ENCODE measurements at regions not wholly inside any gene's neighbourhood (a gene's known extent, or its start where the extent isn't known, plus 50 kb on each side); places are given as distances from the start of the nearest gene placed in this dataset.

DNA sequence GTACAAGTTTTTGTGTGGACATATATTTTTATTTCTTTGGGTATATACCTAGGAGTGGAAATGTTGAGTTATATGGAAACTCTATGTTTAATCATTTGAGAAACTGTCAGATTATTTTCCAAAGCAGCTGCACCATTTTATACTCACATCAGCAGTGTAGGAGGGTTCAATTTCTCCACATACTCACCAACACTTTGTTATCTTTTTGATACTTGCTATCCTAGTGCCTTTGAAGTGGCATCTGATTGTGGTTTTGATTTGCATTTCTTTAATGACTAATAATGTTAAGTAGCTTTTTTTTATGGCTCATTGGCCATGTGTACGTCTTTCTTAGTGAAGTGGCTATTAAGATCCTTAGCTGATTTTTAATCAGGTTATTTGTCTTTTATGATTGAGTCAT, 64.7 kb upstream of the SLC8A1 start:
- WGBS, 2 donors (ENCODE audit: low coverage in 1 of 2): 88 to 89% methylated on average over 1 of the region's 1 CpG
- TF ChIP-seq EP300 (IDR thresholded peaks at IDR 0.05): no peak
- H3K27ac ChIP-seq: no peak overlapping the region

DNA sequence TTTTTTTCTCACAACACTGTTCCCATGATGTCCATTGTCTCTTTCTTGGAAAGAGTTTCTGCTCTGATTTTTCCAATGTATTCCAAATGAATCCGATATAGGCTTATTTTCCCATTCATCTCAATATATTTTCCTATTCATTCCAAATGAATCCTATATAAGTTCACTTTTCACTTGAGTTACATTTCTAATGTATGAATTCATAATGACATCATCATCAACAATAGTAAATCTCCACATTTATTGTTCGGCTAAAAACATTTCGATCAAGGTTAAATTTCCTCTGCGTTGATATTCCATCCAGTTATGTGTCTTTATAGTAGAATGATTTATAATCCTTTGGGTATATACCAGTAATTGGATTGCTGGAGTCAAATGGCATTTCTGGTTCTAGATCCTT, 76.7 kb upstream of the SLC8A1 start:
- TF ChIP-seq POLR2A (IDR thresholded peaks at IDR 0.05) (no peak), EP300 (IDR thresholded peaks at IDR 0.05) (no peak), POLR2AphosphoS5 (IDR thresholded peaks at IDR 0.05) (no peak)
- TF ChIP-seq, protein P1, sequence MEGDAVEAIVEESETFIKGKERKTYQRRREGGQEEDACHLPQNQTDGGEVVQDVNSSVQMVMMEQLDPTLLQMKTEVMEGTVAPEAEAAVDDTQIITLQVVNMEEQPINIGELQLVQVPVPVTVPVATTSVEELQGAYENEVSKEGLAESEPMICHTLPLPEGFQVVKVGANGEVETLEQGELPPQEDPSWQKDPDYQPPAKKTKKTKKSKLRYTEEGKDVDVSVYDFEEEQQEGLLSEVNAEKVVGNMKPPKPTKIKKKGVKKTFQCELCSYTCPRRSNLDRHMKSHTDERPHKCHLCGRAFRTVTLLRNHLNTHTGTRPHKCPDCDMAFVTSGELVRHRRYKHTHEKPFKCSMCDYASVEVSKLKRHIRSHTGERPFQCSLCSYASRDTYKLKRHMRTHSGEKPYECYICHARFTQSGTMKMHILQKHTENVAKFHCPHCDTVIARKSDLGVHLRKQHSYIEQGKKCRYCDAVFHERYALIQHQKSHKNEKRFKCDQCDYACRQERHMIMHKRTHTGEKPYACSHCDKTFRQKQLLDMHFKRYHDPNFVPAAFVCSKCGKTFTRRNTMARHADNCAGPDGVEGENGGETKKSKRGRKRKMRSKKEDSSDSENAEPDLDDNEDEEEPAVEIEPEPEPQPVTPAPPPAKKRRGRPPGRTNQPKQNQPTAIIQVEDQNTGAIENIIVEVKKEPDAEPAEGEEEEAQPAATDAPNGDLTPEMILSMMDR (IDR thresholded peaks at IDR 0.05): no peak
- H3K27ac ChIP-seq: no peak overlapping the region
- no peaks in the 10 kb centered on the region for H3K4me1 ChIP-seq
- no peaks in the 10 kb centered on the region for H3K9me3 ChIP-seq
- H3K27me3 ChIP-seq: no peaks in the 10 kb centered on the region
- ATAC-seq: no peak
- no peaks in the 10 kb centered on the region for H3K36me3 ChIP-seq
- no peak overlapping the region for H3K4me3 ChIP-seq
- 98 to 100% methylated on average over 4 of the region's 4 CpGs for WGBS, 2 donors (ENCODE audit: low coverage in 1 of 2)

More for the DNA sequence above, 64.7 kb upstream of the SLC8A1 start:
- Histone ChIP-seq H3K4me3 (no peak overlapping the region), H3K4me1 (no peaks in the 10 kb centered on the region), H3K36me3 (no peaks in the 10 kb centered on the region), H3K27me3 (no peaks in the 10 kb centered on the region), H3K9me3 (no peaks in the 10 kb centered on the region)
- no peak for ATAC-seq

DNA sequence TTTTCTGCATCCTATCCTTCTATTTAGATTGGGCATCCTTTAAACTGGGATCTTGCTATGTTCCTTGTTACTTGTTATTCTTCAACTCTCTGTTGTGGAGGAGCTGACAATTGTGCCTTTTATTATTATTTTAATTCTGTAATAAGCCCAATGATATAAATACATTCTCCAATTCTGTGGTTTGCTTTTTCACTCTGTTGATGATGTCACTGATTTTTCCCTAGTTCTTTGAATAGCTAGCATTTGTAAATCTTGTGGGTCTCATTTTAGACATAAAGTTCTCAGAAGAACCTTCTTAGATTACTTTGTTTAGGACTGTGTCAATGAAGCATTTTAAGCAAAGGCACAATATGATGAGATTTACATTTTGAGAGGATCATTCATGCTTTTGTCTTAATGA, 79.5 kb upstream of the SLC8A1 start:
- ATAC-seq: no peak
- Histone ChIP-seq H3K27ac (no peak overlapping the region), H3K36me3 (no peaks in the 10 kb centered on the region), H3K27me3 (no peaks in the 10 kb centered on the region), H3K4me1 (no peaks in the 10 kb centered on the region), H3K9me3 (no peaks in the 10 kb centered on the region), H3K4me3 (no peak overlapping the region)
- TF ChIP-seq, protein P1 (IDR thresholded peaks at IDR 0.05): no peak
- TF ChIP-seq POLR2A (IDR thresholded peaks at IDR 0.05) (no peak), POLR2AphosphoS5 (IDR thresholded peaks at IDR 0.05) (no peak), EP300 (IDR thresholded peaks at IDR 0.05) (no peak)

DNA sequence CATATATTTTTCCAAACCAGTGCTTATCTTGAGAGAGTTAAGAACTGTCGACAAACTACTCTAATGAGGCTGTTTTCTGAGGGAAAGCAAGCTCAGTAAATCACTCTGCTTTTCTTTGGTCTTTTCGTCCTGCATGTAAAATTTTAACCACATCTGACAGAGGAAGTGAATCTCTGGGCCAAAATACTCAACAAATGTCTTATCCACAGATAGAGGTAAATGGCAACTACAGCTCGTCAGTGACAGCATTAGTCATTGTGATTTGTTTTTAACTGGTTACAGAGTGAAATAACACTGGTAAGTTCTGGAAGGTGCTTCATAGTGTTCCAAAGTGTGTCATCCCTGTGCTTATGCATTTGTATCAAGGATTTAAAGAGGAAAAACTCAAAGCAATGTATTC, 82.6 kb upstream of the SLC8A1 start:
- Histone ChIP-seq H3K4me3 (no peak overlapping the region), H3K27me3 (no peaks in the 10 kb centered on the region), H3K27ac (no peak overlapping the region), H3K36me3 (no peaks in the 10 kb centered on the region), H3K4me1 (no peaks in the 10 kb centered on the region), H3K9me3 (no peaks in the 10 kb centered on the region)
- WGBS, 2 donors (ENCODE audit: low coverage in 1 of 2): 58 to 61% methylated on average over 3 of the region's 3 CpGs
- ATAC-seq: no peak
- TF ChIP-seq, protein P1 (IDR thresholded peaks at IDR 0.05): no peak
- TF ChIP-seq EP300 (IDR thresholded peaks at IDR 0.05) (no peak), POLR2AphosphoS5 (IDR thresholded peaks at IDR 0.05) (no peak), POLR2A (IDR thresholded peaks at IDR 0.05) (no peak)

DNA sequence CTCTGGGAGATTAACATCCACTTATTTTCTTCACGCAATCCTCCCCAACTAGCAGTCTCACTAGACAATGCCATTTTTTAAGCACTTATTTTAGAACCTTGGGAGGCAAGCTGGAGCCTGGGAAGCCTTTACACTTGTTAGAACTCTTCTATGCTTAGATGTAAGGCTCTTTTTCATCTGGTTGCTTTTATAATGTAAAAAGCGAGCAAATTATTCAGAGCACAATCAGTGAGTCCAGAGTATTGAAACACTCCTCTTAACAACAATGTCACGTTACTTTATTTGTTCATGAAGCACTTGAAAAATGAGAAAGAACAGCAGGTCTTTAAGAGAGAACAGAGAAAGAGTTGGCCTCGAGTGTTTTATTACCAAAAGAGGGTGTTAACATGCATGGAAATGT, 84.1 kb upstream of the SLC8A1 start:
- TF ChIP-seq POLR2AphosphoS5 (IDR thresholded peaks at IDR 0.05) (no peak), POLR2A (IDR thresholded peaks at IDR 0.05) (no peak), EP300 (IDR thresholded peaks at IDR 0.05) (no peak)
- TF ChIP-seq, protein P1 (IDR thresholded peaks at IDR 0.05): no peak
- WGBS, 2 donors (ENCODE audit: low coverage in 1 of 2): 70 to 78% methylated on average over 3 to 4 of the region's 4 CpGs

DNA sequence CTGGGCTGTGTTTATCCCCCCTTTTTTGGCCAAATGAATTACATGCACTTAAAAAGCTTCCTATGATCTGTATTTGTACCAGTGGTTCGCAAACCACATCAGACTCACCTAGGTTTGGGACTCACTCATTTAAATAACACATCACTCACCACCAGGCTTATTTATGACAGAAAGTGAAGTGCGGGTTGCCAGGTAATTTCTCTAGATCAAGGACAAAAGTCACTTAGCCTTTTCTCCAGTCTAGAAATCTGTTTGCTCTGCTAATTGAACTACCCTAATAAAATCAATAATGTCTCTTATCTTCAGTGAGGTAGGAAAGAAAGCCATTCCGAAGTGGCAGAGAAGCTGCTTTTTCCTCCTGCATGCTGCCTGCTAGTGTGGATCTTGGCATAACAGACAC, 88.1 kb upstream of the SLC8A1 start:
- no peak for ATAC-seq
- H3K27ac ChIP-seq: no peak overlapping the region
- no peaks in the 10 kb centered on the region for H3K27me3 ChIP-seq
- 78 to 86% methylated on average over 3 of the region's 3 CpGs for WGBS, 2 donors (ENCODE audit: low coverage in 1 of 2)
- no peaks in the 10 kb centered on the region for H3K4me1 ChIP-seq
- TF ChIP-seq, protein P1 (IDR thresholded peaks at IDR 0.05): no peak
- no peak for TF ChIP-seq POLR2A (IDR thresholded peaks at IDR 0.05)
- TF ChIP-seq POLR2AphosphoS5 (IDR thresholded peaks at IDR 0.05): no peak
- TF ChIP-seq EP300 (IDR thresholded peaks at IDR 0.05): no peak
- no peaks in the 10 kb centered on the region for H3K9me3 ChIP-seq
- no peak overlapping the region for H3K4me3 ChIP-seq
- H3K36me3 ChIP-seq: no peaks in the 10 kb centered on the region

More for the DNA sequence above, 84.1 kb upstream of the SLC8A1 start:
- ATAC-seq: no peak
- no peak overlapping the region for H3K4me3 ChIP-seq
- no peaks in the 10 kb centered on the region for H3K9me3 ChIP-seq
- no peak overlapping the region for H3K27ac ChIP-seq
- H3K4me1 ChIP-seq: no peaks in the 10 kb centered on the region
- no peaks in the 10 kb centered on the region for H3K36me3 ChIP-seq
- no peaks in the 10 kb centered on the region for H3K27me3 ChIP-seq
